Activated CD8-positive, alpha-beta memory T cell treated with anti-CD3 and anti-CD28 coated beads, Interleukin-2, amount 50 U/mL, for 24 hours (primary cell): ENCODE measurements at regions not wholly inside any gene's neighbourhood (a gene's known extent, or its start where the extent isn't known, plus 50 kb on each side); places are given as distances from the start of the nearest gene placed in this dataset.

Experiments used
- DNase-seq: peaks from one replicate; pipeline ENCODE4 v3.0.0-alpha.2; 2020; ENCODE audit errors: extremely low read depth

GRCh38 chr5:61905613-61906012, 400.4 kb upstream of the KIF2A start:
- no peak for DNase-seq

DNA sequence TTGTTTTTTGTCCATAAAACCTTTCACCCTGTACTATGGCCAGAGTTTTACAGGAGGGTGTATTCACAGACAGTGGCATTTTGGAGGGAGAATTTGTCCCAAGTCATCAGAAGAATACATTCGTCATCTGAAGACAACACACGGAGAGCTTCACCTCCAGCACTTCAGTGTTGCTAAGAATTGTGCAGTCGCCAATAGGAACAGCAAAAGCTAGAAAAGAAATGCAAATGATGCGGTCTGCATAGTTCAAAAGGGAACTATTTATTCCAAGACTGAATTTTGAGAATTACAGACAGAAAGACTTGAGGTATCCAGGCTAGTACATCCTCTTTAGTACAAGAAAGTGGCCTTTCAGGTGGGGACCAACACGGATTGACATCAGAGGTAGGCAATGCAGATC, 399.2 kb upstream of the KIF2A start:
- no peak for DNase-seq

GRCh38 chr5:61907995-61908394, 398.0 kb upstream of the KIF2A start:
- DNase-seq = no peak

DNA sequence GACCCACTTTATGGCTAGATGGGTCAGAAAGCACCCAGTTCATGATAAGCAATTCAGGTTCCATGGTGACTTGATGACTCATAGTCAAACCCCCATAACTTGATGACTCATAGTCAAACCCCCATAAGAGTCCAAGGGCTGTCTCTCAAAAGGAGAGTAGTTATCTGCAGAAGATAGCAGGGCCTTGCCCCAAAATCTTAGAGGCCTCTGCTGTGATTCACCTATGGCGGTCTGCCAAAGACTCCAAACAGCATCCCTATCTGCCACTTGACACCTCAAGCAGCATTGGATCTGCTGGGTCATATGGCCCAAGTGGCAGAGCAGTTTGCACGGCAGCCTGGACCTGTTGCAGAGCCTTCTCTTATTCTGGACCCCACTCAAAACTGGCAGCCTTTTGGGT, 395.2 kb upstream of the KIF2A start:
- DNase-seq = no peak

DNA sequence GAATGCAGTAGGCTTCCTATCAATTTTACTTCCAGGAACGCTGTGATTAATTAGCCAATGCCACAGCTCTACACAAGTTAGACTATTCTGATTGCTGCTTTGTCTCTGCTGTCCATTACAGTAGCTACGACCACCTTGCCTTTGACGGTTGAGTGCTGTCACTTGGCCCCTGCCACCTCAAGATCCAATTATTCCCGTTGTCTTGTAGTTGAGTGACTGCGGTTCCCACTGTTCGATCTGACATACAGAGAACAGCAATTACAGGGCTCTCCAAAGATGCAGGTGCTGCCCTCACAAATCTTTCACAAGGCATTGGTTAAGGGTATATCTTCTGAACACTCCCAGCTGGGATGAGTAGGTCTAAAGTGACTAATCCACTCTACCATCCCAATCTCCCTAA, 393.4 kb upstream of the KIF2A start:
- DNase-seq = no peak

DNA sequence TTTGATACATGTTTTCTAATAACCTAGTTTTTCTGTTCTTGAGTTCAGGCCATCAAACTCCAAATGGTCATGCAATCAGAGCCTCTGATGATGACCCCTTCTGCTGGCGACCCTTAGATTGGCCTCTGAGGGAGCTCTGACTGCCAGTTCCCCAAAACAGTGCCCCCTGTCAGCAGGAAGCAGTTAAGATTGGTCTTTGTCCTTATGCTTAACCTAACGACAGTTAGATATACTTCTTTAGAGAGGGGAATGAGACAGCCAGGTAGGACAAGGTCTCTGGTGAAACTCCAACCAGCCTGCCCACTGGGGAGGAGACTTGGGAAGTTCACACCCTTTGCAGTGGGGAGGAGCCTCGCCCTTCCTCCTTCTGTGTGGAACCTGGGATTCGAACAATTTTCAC, 390.4 kb upstream of the KIF2A start:
- no peak for DNase-seq

DNA sequence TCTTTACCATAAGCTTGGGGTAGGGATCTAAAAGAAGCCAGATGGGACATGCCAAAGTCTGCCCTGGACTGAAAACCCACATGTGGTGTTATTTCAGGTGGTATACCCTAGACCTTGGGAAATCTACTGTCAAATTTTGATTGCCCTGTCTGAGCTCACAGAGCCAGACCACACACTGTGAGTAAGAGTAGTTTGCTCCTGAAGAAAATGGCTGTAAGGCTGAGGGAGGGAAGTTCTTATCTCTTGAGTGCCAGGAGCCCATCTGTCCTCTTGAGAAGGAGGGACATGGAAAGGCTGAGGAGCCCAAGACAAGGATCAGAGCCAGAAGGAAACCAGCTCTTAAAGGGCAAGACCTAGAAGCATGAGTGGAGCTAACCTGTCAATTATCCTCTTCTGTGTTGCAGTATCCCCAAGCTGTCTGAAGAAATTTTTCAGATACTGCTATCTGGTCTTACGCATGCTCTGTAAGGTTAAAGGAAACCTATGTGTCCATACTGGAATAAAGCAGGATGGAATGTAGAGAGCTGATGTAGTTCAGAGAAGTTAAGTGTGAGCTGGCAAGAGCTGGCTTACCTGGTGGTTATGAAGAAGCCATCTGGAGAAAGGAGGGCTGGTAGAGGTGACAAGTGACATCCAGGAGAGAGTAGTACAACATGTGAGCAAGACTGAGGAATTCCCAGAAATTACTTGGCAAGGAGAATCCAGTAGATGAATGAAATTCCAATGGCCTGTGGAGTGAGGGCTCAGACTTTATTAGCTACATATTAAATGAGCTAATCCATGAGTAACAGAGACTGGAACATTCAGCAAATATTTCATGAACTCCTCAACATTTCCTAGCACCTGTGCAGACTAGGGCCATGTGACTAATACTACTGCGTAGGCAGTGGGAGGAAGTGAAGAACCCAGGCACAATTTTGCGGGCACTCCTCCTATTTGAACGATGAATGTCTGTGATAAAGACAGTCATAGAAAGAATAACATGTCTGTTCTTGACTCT, 389.1 kb upstream of the KIF2A start:
- no peak for DNase-seq

DNA sequence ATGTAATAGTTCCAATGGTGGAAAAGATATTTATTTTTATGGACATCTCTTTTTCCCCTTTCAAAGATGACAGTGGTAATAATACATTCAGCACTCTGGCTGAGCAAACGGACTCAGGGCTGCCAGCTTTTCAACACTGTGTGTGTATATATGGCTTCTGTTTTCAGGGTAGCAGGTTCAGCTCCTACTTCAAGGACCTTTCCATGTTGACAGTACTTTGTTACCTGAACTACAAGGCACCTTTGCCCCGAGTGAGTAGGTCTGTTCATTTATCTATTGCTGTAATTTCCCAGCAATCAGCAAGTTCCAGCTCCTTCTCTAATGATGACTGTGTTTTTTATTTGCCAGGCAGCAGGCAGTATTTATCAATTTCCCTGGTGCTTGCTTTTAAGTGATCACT, 387.4 kb upstream of the KIF2A start:
- no peak for DNase-seq

DNA sequence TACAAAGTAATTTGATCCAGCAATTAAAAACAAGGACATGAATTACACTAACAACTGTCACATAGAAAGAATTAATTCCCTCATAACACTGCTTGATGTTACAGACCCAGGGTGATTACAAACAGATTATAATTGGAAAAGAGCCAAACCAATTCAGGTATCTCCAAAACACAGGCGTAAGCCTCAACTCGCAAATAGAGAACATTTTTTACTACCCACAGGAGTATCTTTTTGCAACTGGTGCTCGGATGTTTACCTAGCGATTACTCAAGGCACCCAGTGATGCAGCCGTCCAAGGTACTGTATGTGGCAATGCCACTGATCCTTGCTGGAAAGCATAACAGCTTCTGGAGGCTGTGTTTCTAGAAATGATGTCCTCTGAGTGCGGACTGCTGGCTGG, 386.1 kb upstream of the KIF2A start:
- DNase-seq = no peak

DNA sequence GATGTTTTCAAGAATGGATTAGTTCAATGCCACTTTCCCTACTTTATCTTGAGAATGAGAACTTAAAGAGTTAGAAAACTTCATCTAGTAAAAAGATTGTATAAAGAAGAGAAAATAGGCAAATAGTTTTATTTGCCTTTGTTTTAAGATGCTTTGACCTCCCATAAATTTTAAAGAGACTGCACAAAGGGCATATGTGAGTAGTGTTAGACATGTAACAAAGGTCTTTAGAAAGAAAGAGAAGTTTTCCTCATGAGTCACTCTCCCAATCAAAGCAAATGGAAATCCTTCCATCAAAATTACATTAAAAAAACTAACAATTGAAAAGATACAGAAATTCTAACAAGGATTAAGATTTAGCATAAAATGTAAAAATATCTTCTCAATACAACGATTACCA, 381.8 kb upstream of the KIF2A start:
- DNase-seq = no peak

GRCh38 chr5:61926911-61927310, 379.1 kb upstream of the KIF2A start:
- DNase-seq = no peak

GRCh38 chr5:61931236-61931635, 374.8 kb upstream of the KIF2A start:
- DNase-seq = no peak

DNA sequence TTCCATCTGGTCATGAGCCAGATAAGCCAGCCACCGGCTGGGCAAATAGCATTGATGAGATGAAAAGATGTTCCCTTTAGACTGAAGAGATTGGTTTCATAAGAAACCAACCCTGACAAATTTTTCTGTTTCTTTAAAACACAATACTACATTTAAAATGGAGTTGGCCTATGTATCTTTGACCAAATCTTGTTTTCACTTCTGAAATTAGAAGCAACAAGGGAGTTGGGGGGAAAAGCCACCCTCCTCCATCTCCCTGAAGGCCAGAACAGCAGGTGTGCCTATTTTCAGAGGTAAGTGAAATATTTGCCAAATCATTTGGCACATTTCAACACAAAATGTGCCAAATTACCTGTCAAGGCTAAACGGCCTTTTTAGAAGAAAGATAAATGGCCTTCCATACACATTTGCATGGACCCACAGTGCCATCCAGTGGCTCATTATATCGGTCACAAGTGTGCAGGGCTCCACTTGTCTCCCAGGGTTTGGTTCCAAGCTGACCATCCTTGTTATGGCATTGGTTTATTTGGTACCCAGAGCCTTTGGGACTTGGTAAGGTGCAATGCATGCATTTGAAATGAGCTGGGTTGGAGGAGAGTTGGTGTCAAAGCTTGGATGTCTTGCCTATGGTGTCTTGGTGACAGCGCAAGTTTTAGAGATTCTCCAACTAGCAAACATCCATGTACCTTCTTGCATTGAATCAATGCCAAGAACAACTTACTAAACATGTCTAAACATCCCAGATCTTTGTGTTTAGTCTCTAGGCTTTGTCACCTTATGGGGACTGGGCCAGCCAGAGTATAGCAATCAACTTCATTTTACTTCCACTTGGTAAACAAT, 372.0 kb upstream of the KIF2A start:
- no peak for DNase-seq

- DNase-seq = no peak
These were observed 364.4 kb upstream of the KIF2A start for GRCh38 chr5:61941637-61942036.

DNA sequence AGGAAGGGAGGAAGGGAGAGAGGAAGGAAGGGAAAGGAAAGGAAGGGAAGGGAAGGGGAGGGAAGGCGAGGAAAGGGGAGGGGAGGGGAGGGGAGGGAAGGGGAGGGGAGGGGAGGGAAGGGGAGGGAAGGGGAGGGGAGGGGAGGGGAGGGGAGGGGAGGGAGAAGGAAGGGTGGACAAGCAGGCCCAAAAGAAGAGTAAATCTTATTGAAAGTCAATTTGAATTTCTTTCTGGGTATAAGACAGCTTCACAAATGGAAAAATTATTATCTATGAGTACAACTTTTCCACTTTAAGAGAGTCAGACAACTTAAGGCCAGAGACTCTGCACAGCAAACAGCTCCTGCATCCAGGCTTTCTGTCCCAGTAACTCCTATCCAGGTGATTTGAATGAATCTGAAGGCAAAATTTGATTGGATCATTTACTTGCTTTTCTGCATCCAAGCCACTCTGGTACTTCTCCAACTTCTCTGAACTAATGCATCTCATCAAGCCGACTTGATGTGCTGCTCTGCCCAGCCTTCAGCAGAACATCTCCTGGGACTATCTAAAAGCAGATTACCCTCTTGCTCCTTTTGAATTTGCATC, 363.4 kb upstream of the KIF2A start:
- DNase-seq = no peak

- DNase-seq = no peak
These were observed 362.3 kb upstream of the KIF2A start for GRCh38 chr5:61943713-61944112.

- no peak for DNase-seq
These were observed 357.9 kb upstream of the KIF2A start for GRCh38 chr5:61948151-61948550.

DNA sequence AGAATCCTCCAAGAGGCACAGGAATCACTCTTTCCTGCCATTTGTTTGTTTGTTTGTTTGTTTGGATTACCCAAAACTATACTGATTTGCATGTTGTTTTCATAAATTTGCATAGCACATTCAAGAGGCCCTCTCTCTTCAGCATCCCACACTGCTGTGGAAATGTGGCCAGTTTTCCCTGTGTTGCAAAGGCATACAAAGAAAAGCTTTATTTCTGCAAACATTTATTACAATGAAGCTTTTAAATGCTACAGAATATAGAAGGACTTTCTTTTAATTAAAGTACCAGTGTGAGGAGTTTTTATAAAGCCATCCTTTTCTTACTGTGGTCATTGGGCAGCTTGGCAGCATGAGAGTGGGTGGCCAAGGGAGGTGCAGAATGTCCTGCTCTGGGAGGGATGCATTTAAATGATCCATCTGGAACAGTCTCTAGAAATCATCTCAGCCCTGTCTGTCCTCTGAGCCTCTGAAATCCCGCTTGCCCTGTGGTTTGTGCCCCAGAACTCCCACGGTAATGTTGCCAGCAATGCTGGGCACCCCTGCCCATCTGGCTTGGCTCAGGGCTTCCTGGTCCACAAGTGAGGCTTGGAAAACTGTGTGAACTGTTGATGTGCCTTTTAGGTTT, 356.8 kb upstream of the KIF2A start:
- no peak for DNase-seq

- no peak for DNase-seq
These were observed 356.1 kb upstream of the KIF2A start for GRCh38 chr5:61949679-61950435.

- DNase-seq = no peak
These were observed 354.7 kb upstream of the KIF2A start for GRCh38 chr5:61951295-61951694.

GRCh38 chr5:61953913-61954312, 352.1 kb upstream of the KIF2A start:
- no peak for DNase-seq
